IMR-90 (cell line): ENCODE measurements at regions not wholly inside any gene's neighbourhood (a gene's known extent, or its start where the extent isn't known, plus 50 kb on each side); places are given as distances from the start of the nearest gene placed in this dataset.

Experiments used
- ATAC-seq: fragments of 200-7000 bp; cut with Tn5 transposase; 2 replicates; pipeline ENCODE4 v1.9.1; 2020; ENCODE audit warnings: low read depth, mild to moderate bottlenecking, moderate library complexity
- BruUV-seq: library from RNA; stranded (reverse); fragments of 400-500 nt; replicated peaks from 2 replicates; lab custom pipeline; 2021; lab: Mats Ljungman, UMichigan
- CTCF ChIA-PET: fragments of 300-600 bp; formaldehyde crosslinking; extraction: SDS; loops from one replicate; lab custom pipeline; 2021; ENCODE audit warnings: antibody characterized with exemption; lab: Yijun Ruan, JAX
- POLR2A ChIA-PET: fragments of 300-600 bp; sonication (Branson Sonifier 250); formaldehyde crosslinking; loops from one replicate; lab custom pipeline; 2022; ENCODE audit warnings: antibody characterized with exemption; ENCODE audit not compliant: unreplicated experiment; lab: Charles Lee
- DNase-seq: peaks from one replicate; pipeline ENCODE4 v3.0.0; 2013
- H2AFZ ChIP-seq: replicated peaks from 2 replicates; pipeline ENCODE3; 2013; ENCODE audit warnings: low read length, mild to moderate bottlenecking; ENCODE audit not compliant: poor library complexity
- H2AK5ac ChIP-seq: 2 replicates; pipeline ENCODE4 v1.6.1; 2013; ENCODE audit warnings: low read depth, low read length, inconsistent platforms
- H2AK9ac ChIP-seq: replicated peaks from 2 replicates; pipeline ENCODE3; 2013; ENCODE audit warnings: mild to moderate bottlenecking, low read depth, low read length, moderate library complexity; ENCODE audit not compliant: poor library complexity
- H2BK120ac ChIP-seq: 2 replicates; pipeline ENCODE4 v1.6.1; 2013; ENCODE audit warnings: low read depth, low read length, inconsistent platforms
- H2BK15ac ChIP-seq: 3 replicates; pipeline ENCODE4 v1.6.1; 2013; ENCODE audit warnings: low read depth, low read length, inconsistent platforms
- H2BK20ac ChIP-seq: 2 replicates; pipeline ENCODE4 v1.6.1; 2013; ENCODE audit warnings: low read depth, mild to moderate bottlenecking, inconsistent platforms, low read length, moderate library complexity
- H2BK5ac ChIP-seq: 2 replicates; pipeline ENCODE4 v1.6.1; 2013; ENCODE audit warnings: mild to moderate bottlenecking, low read depth, low read length, inconsistent platforms; ENCODE audit not compliant: poor library complexity, severe bottlenecking
- H3K14ac ChIP-seq: replicated peaks from 2 replicates; pipeline ENCODE4 v1.6.1; 2013; ENCODE audit warnings: low read depth, low read length, inconsistent platforms
- H3K18ac ChIP-seq: 2 replicates; pipeline ENCODE4 v1.6.1; 2013; ENCODE audit warnings: low read depth, low read length, control low read depth
- H3K23ac ChIP-seq: 2 replicates; pipeline ENCODE4 v1.6.1; 2013; ENCODE audit warnings: low read depth, low read length, inconsistent platforms
- H3K27ac ChIP-seq: 2 replicates; pipeline ENCODE4 v1.5.1; 2013; ENCODE audit warnings: mild to moderate bottlenecking, control low read depth, low read length; ENCODE audit not compliant: insufficient read depth
- H3K27me3 ChIP-seq: 2 replicates; pipeline ENCODE4 v1.6.1; 2013; ENCODE audit warnings: low read length; ENCODE audit not compliant: control insufficient read depth, insufficient read depth
- H3K36me3 ChIP-seq: 2 replicates; pipeline ENCODE4 v1.6.1; 2013; ENCODE audit warnings: low read length, mixed read lengths; ENCODE audit not compliant: control insufficient read depth, insufficient read depth
- H3K4ac ChIP-seq: 2 replicates; pipeline ENCODE4 v1.6.1; 2013; ENCODE audit warnings: low read depth, low read length, inconsistent platforms
- H3K4me1 ChIP-seq: 2 replicates; pipeline ENCODE4 v1.6.1; 2013; ENCODE audit warnings: low read length, mixed read lengths; ENCODE audit not compliant: control insufficient read depth, insufficient read depth
- H3K4me2 ChIP-seq: 2 replicates; pipeline ENCODE4 v1.6.1; 2013; ENCODE audit warnings: low read depth, mild to moderate bottlenecking, control low read depth, low read length, moderate library complexity
- H3K4me3 ChIP-seq: 2 replicates; pipeline ENCODE4 v1.5.1; 2013; ENCODE audit warnings: low read depth, mild to moderate bottlenecking, control low read depth, low read length, moderate library complexity; ENCODE audit not compliant: insufficient read depth
- H3K56ac ChIP-seq: 2 replicates; pipeline ENCODE4 v1.6.1; 2013; ENCODE audit warnings: low read length, inconsistent platforms; ENCODE audit not compliant: insufficient read depth; ENCODE audit errors: extremely low read depth
- H3K79me1 ChIP-seq, 2 experiments: 2 replicates each; pipeline ENCODE4 v1.6.1; 2013; ENCODE audit warnings: low read length in 2 of 2, inconsistent platforms in 1 of 2, low read depth in 1 of 2
- H3K9ac ChIP-seq: 2 replicates; pipeline ENCODE4 v1.6.1; 2013; ENCODE audit warnings: low read depth, low read length, control low read depth
- H3K9me1 ChIP-seq: 2 replicates; pipeline ENCODE4 v1.6.1; 2013; ENCODE audit warnings: low read length, inconsistent platforms; ENCODE audit not compliant: insufficient read depth
- H3K9me3 ChIP-seq: 2 replicates; pipeline ENCODE4 v1.6.1; 2013; ENCODE audit warnings: low read length; ENCODE audit not compliant: control insufficient read depth, insufficient read depth
- H4K20me1 ChIP-seq: 2 replicates; pipeline ENCODE4 v1.6.1; 2013; ENCODE audit warnings: low read length, inconsistent platforms; ENCODE audit not compliant: insufficient read depth
- H4K5ac ChIP-seq: 2 replicates; pipeline ENCODE4 v1.6.1; 2013; ENCODE audit warnings: mild to moderate bottlenecking, low read depth, low read length, control low read depth
- H4K8ac ChIP-seq, 2 experiments: 2 replicates each; pipeline ENCODE4 v1.6.1; 2013; ENCODE audit warnings: low read depth in 2 of 2, low read length in 2 of 2, control low read depth in 1 of 2, inconsistent platforms in 1 of 2
- H4K91ac ChIP-seq: 2 replicates; pipeline ENCODE4 v1.6.1; 2013; ENCODE audit warnings: low read depth, low read length, inconsistent platforms; ENCODE audit not compliant: insufficient read depth
- CHD1 ChIP-seq: IDR thresholded peaks from 2 replicates; pipeline ENCODE4 v1.6.1; 2012; ENCODE audit warnings: low read depth, low read length, improper control_type of control experiment
- CTCF ChIP-seq: conservative IDR thresholded peaks from 2 replicates; pipeline ENCODE4 v1.5.1; 2012; ENCODE audit warnings: mild to moderate bottlenecking, low read depth, low read length, improper control_type of control experiment
- ELK1 ChIP-seq: fragments of 150-350 bp; IDR thresholded peaks from 2 replicates; pipeline ENCODE4 v1.6.1; 2016; ENCODE audit warnings: low read depth, mild to moderate bottlenecking, low read length, moderate library complexity, borderline replicate concordance
- FOS ChIP-seq: fragments of 150-350 bp; IDR thresholded peaks from 2 replicates; pipeline ENCODE4 v1.6.1; 2016; ENCODE audit warnings: low read depth, low read length
- MAFK ChIP-seq: IDR thresholded peaks from 2 replicates; pipeline ENCODE4 v1.6.1; 2012; ENCODE audit warnings: low read depth, low read length, improper control_type of control experiment
- NFE2L2 ChIP-seq: fragments of 150-350 bp; IDR thresholded peaks from 2 replicates; pipeline ENCODE4 v1.6.1; 2016; ENCODE audit warnings: low read depth, mild to moderate bottlenecking, low read length
- RAD21 ChIP-seq: IDR thresholded peaks from 2 replicates; pipeline ENCODE4 v1.6.1; 2012; ENCODE audit warnings: low read length, improper control_type of control experiment
- RCOR1 ChIP-seq: IDR thresholded peaks from 2 replicates; pipeline ENCODE4 v1.6.1; 2012; ENCODE audit warnings: mild to moderate bottlenecking, low read length, improper control_type of control experiment; ENCODE audit not compliant: insufficient replicate concordance
- RFX5 ChIP-seq: IDR thresholded peaks from 2 replicates; pipeline ENCODE4 v1.8.0; 2012; ENCODE audit warnings: low read depth, mild to moderate bottlenecking, low read length, moderate library complexity
- USF2 ChIP-seq: fragments of 150-350 bp; IDR thresholded peaks from 2 replicates; pipeline ENCODE4 v1.6.1; 2017; ENCODE audit warnings: mild to moderate bottlenecking, antibody characterized with exemption, low read length, low read depth
- WGBS, 2 experiments: methylation state at CpG; one replicate each; pipeline versions ENCODE4 v1.1.5 to v1.1.7; 2013; ENCODE audit warnings: missing lambda C conversion rate in 2 of 2; ENCODE audit not compliant: insufficient read length in 1 of 2; ENCODE audit errors: extremely low coverage in 2 of 2; 5-methylcytosine and 5-hydroxymethylcytosine counted together
- dilution Hi-C: fragments of 300-500 bp; cut with HindIII; formaldehyde crosslinking; loops from one replicate; pipeline ENCODE4 v1.14.3; 2018; ENCODE audit warnings: low sequenced_read_pairs; ENCODE audit not compliant: unreplicated experiment
- in situ Hi-C: fragments of 300-500 bp; cut with MboI; formaldehyde crosslinking; loops from 3 replicates; pipeline ENCODE4 v1.14.3; 2019; ENCODE audit warnings: low sequenced_read_pairs, inconsistent platforms, mixed read lengths
- intact Hi-C: fragments of 100-400 bp; cut with micrococcal nuclease; formaldehyde crosslinking; loops from 2 replicates; pipeline ENCODE4 v1.10.0; 2022

DNA sequence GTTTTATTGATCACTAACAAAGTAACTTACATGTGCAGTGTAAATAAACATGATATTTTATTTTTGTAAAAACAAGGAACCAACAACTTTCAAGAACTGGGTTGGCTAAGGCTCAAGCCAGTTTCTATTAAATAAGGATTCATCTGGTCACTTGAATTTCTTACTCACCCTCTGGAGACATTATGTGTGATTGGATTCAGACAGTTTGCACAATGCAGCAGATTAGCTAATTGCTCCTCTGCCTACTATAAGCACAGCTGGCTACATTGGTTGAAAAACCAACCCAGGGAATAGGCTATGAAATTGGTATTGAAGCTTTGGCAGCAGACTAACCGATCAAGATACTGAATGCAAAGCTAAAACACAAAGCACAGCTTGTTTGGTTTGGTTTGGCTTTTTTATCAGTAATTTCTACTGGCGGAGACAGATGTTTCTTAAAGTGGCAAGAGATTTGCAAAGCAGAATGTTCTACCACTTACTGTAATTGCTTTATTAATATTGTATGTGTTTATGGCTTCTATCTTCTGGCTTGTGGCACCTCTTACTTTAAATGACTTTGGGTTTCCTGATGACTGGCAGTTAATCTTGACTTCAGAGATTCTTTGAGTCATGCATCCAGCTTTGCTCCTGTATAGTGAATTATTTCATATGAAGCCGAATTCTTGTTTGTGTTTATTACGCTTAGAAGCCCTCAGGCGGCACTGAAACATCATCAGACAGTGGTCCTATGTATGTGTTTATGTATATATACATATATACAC, 231.5 kb downstream of the MPDZ start:
- no peak overlapping the region for H2BK5ac ChIP-seq
- H3K9me1 ChIP-seq, result no peaks in the 10 kb centered on the region
- no peaks in the 10 kb centered on the region for H4K20me1 ChIP-seq
- no TSS peak for BruUV-seq
- no peaks in the 10 kb centered on the region for H3K36me3 ChIP-seq
- no peak overlapping the region for H3K18ac ChIP-seq
- H3K14ac ChIP-seq, result no peak overlapping the region
- no peak overlapping the region for H4K91ac ChIP-seq
- H3K56ac ChIP-seq, result no peak overlapping the region
- H3K27me3 ChIP-seq, result no peaks in the 10 kb centered on the region; the same call in 1 of the 2 replicates
- no peak overlapping the region for H3K23ac ChIP-seq
- H3K4me2 ChIP-seq, result no peak overlapping the region
- ATAC-seq, result no peak
- no CpG with 5 or more reads among the region's 5 CpGs for WGBS, 2 experiments
- H3K4me1 ChIP-seq, result no peaks in the 10 kb centered on the region
- POLR2A ChIA-PET, result no interaction called here
- no peaks in the 10 kb centered on the region for H3K9me3 ChIP-seq
- in situ Hi-C loops, result loop anchor here (25.0 kb wide), 1 partner anchor 1389 kb away; no protein-coding TSS in a partner anchor
- no peak overlapping the region for H2AFZ ChIP-seq
- no peak overlapping the region for H3K4me3 ChIP-seq
- H3K27ac ChIP-seq, result no peak overlapping the region
- no peaks in the 10 kb centered on the region for H3K79me1 ChIP-seq
- no peak overlapping the region for H2AK5ac ChIP-seq
- H2BK120ac ChIP-seq, result no peak overlapping the region
- H2BK20ac ChIP-seq, result no peak overlapping the region
- H2AK9ac ChIP-seq, result no peak overlapping the region
- TF ChIP-seq ELK1 (no peak), NFE2L2 (no peak), MAFK (no peak), CHD1 (no peak), RAD21 (no peak), FOS (no peak), RCOR1 (no peak), RFX5 (no peak), CTCF (no peak), USF2 (no peak)
- CTCF ChIA-PET, result interaction anchor here (1.7 kb wide), 1 partner anchor 14 kb away, joined by 6 read pairs; no protein-coding TSS in a partner anchor
- no peak overlapping the region for H2BK15ac ChIP-seq
- no peak for DNase-seq
- H4K5ac ChIP-seq, result no peak overlapping the region
- no peak overlapping the region for H3K4ac ChIP-seq
- H4K8ac ChIP-seq, result no peak overlapping the region
- dilution Hi-C loops, result no loop called here
- intact Hi-C loops, result no loop called here
- no peak overlapping the region for H3K9ac ChIP-seq
